Activated CD4-positive, CD25-positive, alpha-beta regulatory T cell treated with anti-CD3 and anti-CD28 coated beads, Interleukin-2, amount 50 U/mL, for 72 hours (primary cell): ENCODE measurements at regions not wholly inside any gene's neighbourhood (a gene's known extent, or its start where the extent isn't known, plus 50 kb on each side); places are given as distances from the start of the nearest gene placed in this dataset.

Experiments
- DNase-seq: peaks from one replicate; pipeline ENCODE4 v3.0.0; 2021

DNA sequence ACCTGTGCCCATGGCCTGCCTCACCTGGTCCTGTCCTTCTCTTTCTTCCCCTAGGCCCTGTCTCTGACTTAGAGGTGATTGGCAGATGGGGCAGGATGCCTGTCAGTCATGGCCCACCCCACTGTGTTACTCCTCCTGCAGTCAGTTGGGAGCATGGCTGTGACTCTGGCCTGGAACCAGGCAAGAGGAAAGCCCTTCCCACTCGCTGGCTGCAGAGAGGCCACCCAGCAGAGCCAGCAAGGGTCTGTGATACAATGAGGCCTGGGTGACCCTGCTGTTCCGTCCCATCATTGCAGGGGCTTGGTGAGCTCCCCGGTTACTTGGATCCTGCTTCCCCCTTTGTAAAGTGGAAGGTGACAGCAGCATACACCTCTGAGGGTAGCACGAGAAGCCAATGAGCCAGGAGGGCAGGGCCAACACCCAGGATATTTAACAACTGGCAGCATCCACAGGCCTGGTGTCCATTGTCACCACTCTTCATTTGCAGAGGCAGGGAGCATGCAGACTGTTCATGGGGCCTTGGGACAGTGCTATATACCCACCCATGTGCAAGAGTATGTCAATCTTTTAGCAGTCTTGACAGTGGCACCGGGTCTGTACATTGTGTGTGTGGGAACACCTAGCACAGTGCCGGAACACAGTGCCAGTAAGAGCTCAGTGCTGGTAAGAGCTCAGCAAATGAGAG, 191.0 kb upstream of the C1orf174 start:
- no peak for DNase-seq

DNA sequence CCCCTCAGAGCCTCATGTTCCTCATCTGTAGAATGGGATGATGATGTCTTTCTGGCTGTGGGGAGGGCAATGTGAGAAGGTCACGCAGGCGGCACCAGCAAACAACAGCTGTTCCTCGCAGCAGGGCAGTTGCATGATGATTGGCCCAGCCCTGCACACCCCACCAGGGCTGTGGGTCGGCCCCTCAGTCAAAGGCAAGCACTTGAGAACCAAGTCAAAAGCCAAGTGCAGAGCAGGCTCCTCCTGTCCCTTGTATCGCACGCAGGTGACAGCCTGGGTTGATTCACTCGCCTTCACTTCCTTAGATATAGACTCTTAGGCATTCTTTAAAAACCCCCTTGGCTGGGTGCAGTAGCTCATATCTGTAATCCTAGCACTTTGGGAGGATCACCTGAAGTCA, 191.9 kb upstream of the C1orf174 start:
- DNase-seq = no peak

DNA sequence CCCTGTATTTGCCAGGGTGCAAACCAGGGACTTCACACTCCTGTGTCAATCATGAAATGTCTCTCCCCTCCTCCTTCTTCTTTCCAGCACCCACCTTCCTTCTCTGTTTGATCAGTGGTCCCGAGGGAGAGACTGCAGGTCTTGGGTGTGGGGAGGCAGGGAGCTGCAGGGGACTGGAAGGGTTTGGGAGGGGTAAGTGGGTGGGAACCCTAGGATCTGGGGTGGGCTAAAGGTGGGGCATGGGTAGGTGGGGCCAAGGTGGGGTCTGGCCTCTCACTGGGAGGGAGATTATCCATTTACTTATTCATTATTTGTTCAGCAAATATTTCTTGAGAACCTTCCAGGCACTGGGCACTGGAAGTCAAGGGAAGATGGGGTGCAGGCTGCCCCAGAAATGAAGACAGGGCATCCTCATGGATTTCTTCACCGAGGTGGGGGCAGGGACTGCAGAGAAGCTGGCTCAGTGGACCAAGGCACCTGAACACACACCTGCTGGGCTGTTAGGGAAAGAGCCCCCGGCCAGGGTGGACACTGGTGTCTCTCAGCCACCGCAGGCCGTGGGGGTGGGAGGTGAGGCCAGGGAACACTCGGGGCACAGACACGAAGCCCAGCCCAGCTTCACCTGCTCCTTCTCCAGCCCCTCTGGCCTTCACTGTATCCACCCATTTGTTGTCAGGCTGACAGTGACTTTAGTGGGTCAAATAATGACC, 193.9 kb upstream of the C1orf174 start:
- DNase-seq = no peak

DNA sequence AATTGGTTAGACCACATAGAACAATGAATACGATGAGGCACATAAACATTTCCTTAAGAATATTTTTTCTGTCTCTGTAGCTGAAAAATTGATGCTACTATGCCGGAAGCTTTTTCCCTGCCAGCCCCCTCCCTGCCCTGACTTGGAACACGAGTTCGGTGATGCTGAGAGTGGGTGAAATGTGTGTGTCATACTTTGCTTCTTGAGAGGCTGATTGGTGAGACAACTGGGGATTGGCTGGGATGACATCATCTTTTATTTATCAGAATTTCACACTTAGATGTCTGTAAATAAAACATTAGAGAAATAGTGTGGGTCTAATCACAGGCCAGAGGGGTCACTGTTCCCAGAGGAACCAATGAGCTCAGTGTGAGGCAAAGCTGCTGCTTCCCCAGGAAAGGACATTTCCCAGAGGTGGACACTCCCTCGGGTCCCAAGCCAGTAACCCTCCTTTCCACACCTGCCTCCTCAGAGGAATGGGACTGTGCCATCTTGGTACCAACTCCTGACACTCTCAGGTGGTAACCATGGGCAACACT, 195.4 kb upstream of the C1orf174 start:
- DNase-seq = no peak

DNA sequence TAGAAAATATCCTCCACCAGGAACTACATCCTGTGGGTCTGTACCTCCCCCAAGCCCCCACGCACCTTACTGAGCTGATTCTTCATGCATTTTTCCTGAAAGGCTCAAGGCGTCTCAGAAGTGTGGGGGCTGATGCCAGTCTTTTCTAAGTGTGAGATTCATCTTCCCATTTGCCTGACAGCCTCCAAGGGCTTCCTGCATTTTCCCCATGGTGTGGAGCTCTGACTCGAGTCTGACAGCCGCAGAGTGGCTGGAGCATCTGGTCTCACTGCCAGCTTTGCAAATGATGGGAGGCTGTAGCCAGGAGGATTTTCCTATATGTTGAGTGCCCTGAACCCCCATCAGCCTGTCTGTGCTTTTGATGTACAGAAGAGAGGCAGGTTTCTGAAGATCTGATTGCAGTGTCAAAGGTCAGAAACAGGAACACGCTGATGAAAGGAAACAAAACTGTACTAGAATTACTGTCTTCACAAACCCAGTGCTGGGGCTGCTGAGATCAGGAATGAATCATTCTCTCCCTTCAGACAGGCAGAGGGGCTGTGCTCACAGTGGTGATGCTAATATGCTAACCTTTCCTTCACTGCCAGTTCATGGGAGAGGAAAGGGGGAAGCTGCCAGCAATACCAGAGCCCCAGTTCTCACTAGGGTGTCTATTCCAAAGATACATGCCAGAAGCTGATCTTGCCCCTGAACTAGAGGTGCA, 201.5 kb upstream of the C1orf174 start:
- no peak for DNase-seq

DNA sequence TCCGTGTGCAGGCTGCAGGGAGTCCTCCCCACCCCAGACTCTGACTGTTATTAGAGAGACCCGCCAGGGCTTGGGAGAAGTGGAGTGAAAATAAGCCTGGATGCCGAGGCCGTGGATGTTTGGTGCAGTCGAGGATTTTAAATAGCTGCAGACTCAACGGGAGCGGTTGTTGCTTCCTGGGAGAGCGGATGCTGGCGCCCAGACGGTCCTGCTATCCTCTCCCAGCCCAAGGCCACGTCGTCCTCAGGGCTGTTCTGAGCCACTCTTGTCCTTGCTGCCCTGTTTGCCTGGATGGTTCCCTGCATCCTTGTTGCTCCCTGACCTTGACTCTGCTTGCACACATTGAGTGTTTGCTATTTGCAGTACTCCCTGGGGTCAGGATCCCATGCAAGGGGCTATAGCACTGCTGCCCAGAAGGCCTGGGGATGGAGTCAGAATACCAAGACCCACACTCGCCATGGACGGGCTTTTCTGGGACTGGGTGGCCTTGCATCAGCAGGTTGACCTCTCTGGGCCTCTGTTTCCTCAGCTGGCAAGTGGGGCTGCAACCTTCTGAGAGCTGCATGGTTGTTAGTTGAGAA, 205.3 kb upstream of the C1orf174 start:
- no peak for DNase-seq

DNA sequence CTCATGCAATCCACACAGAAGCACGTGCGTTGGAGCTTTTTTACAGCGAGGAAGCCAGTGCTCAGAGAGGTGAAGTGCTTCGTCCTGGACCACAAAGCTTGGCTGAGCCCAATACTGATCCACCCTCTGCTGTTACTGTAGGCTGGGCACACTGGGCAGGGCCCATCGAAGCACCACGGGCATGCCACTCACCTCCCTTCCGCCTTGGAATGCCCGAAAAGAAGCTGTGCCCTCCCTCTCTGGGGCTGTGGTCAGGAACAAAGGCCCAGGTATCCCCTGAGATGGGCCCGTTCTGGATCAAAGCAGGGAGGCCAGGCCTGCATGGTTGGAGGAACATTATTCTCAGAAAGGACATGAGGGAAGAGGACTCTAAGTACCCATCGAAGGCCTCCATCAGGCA, 206.7 kb upstream of the C1orf174 start:
- no peak for DNase-seq

DNA sequence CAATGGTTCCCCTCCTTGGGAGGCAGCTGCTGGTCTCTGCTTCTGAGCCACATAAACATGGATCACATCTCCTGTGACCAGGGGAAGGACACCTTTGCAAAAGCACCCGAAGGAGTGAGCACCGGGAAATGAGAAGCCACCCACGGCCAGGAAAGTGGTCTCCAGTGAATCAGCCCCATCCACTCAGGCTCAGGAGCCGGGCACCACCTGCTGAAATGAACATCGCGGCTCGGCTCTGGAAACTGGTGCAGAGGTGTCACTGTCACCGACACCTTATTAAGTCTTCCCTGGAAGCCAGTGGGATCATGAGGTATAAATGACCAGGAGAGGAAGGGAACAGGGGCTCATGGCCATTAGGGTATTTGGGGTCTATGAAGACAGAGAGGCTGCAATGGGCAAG, 207.2 kb upstream of the C1orf174 start:
- no peak for DNase-seq

DNA sequence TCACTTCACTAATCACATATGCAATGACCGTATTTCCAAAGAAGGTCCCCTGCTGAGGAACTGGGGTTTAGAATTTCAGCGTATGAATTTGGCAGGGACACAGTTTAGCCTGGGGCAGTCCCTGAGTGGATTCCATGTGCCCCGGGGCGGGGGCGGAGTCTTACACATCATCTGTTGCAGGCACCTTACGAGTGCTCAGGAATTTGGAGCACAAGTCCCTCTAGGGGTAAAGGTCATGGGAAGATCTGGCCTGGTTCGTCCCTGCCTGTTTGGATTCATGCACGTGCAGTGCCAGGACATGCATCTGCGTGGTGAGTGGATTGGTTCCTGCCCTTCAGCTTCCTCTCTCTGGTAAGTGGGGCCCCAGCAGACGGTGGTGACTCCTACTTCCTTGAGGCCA, 208.3 kb upstream of the C1orf174 start:
- DNase-seq = no peak

DNA sequence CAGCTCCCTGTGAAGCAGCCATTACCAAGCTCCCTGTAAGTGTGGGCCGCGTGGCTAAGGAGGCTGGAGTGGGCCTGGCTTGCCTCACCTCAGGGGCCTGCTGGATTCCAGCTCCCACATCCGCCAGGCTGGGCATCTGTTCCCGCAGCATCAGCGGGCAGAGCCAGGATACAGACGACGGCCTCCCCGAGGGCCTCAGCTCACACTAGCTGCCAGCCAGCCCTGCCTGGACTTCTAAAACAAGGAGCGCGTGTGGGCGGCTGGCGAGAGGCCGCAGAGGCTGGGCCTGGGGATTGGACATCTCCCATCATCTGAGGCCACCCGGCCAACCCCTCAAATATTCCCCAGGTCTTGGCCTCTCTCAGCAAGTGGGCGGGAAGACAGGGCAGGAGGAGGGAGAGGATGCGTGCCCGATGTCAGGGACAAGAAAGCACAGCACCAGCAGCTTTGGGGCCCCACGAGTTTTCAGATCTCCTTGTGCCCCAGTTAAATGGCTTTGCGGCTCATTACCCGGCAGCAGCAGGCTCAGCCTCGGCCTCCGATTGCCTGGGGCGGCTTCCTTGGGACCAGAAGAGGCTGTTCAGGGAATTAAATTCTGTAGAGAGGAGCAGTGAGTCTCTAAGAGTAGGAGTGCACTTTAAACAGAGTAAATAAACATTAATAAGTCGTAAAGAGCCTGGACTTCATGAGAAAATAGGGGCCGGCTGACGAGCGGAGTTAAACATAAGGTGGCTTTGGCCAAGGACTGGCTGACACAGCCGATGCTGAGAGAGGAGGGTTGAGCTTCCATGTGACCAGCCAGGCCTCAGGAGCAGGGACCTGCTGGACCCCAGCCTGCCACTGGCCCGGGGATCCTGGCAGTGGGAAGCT, 208.9 kb upstream of the C1orf174 start:
- no peak for DNase-seq

DNA sequence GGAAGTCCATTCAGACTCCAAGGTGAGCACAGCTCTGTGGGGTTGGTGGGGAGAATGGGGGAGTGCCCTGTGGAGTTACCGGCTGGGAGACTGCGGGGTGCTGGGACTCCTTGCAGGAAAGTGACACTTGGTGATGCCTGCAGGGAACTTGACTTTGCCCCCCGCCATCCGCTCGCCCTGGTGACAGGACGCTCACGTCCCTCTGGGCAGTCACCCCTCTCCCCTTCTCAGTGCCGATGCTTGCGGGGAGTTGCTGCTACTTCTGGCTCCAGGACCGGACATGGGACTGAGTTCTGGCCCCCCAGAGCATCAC, 209.5 kb upstream of the C1orf174 start:
- no peak for DNase-seq

DNA sequence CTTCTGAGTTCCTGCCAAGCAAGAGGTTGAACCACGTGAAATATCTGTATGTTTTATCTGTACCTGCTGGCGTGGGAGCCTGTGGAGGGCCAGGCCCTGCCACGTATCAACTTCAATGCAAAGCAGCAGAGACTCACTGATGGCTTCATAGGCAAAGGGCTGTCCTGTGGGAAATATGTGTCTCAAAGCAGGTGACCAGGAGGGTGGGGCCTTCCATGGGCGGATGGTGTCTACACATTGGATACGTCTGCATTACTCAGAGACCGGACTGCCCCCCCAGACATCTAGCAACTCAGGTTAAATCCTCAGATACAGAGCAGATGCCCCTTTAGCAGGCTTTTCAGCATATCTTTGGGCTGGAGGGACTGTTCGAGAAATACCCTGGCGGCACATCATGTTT, 210.8 kb upstream of the C1orf174 start:
- no peak for DNase-seq

DNA sequence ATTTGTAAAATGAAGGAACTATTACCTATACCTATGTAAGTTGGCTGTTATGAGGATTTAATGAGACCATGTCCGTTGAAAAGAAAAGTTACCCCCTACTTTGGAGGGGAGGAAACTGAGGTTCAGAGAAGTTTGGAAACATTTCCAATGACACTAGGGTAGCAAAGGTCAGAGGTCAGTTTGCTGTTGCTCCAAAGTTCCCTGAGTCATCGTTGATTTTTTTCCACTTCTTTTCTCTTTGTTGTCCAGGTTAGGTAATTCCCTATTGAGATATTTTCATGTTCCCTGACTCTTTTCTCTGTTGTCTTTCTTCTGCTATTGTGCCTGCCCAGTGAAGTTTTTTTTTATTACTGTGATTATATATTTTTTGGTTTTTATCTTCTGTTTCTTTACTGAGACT, 213.8 kb upstream of the C1orf174 start:
- no peak for DNase-seq

DNA sequence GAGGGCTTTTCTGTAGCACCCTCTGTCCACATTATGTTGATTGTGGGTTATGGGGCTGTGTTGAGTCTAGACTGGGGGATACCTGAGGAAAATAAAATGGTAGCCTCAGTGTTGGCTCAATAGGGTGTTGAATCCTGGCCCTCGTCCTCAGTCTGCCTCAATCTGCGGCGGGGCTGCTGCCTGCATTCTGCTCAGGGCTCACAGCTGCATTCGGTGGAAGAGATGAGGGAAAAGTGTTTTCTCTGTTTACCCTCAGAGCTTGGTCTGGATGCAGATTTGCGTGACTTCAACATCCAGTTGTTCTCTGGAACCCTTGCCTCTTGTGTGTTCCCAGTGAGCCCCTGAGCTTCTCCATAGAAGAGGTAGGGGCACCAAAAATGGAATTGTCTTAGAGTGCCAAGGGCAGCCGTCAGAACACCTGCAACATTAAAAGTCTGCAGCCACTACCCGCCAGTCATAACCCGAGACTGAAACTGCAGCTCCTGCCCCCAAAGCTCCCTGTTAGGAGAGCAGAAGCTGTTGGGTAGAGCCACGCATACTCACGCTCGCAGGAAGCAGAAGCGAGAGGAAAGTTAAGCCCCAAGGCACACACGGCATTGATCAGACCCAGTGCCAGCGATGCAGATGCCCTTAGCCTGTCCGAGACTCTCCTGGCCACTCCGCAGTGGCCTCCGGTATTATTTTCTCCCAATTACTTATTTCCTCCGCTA, 215.3 kb upstream of the C1orf174 start:
- no peak for DNase-seq

DNA sequence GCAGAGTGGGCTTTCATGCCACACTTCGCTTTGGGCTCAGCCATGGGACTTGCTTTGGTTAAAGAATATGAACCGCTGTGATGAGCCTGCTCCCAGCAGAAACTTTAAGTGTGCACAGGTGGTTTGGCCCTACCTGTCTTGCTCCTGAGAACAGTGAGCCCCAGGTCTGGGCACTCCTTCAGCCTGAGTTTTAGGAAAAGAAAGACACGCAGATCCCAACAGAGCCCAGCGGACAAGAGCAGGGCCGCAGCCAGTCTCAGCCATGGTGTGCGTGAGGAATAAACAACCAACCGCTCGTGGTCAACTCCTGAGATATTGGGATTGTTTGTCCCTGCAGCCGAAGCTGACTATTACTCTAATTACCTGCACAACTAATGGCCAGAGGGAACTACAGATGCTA, 217.1 kb upstream of the C1orf174 start:
- DNase-seq = no peak

DNA sequence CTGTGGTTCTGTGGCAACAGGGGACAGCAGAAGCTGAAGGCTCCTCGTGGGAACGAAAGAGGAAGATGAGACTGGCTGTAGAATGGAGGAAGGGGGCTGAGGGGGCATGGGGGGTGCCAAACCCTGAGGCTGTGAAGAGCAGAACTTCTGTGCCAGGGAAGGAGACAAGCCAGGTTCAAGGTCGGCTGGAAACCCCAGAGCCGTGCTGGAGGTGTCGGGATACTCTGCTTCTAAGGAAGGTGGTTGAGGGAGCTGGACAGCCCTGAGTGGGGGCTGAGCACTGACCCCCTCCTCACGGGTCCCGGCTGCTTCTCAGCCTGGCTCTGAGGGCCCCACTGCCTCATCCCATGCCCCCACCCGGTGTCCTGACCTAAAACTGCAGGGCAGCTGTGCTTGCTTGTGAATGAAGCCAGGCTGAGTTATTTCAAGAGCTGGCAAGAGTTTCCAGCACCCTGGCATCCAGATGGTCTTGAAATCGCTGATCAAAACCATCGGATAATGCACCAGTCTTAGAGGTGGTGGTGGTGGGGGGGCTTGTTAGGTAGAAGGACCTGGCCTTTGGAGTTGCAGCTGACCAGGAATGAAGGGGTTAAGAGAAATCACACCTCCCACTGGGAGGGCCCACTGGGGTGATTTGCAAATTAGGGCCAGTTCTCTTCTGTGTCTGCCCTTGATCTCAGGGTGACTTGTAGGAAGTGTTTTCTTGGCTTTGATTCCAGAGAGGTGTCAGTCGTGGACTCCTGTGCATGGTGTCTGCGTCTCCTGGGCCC, 218.9 kb upstream of the C1orf174 start:
- no peak for DNase-seq

DNA sequence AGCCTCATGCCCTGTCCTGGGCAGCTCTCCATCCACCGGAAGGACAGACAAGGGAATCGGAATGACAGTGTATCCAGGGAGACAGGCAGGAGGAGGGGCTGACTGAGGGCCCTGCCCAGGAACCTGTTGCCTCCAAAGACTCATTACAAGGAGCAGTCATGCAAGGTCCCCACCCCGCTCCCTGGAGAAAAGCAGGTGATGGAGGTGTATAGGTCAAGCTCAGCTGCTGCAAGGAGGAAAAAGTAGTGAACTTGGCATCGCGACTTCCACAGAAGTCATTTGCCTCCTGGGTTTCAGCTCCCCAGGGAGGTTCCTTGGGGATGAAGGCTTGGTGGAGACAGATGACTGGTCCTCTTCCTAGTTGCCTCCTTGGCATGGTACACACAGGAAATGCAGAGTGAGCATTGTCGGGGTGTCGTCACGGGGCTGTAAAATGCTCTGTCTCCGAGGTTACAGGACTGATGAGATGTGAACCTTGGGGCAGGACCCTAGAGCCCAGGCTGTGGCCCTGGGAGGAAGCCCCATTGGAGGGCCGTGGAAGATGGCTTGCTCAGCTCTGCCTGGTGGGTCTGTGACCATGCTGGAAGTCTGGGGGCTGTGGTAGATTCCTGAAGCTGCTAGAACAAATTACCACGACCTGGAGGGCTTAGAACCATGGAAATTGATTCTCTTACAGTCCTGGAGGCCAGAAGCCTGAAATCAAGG, 219.6 kb upstream of the C1orf174 start:
- no peak for DNase-seq

DNA sequence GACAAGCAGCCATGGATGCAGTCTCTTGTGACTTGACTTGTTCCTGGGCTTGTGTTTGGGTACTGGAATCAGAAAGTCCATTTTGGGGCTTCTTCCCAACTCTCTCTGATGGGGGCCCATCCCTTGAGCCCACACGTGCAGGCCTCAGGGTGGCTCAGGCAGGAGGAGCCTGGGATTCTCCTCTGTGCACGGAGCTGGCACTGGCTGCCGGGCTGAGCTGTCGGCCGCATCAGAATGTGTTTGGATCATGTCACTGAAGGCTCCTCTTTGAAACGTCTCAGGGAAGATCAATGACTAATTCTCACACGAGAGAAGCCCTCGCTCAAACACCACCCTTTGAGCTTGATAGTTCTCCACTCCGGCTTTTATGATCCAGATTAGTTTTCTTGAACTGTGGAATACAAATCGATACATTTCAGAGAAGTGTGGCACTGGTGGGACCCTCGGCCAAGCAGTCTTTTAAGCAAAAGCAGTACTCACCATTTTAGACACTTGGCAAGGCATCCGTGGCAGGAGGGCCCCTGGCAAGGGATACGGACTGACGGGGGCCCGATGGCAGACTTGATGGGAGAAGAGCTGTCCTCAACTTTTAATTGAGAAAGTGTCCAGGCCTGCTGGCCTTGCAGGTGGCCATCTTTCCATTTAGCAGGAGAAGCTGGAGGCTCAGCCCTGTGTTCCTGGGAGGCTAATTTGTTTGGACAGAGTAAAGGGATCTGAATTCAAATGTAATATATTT, 220.7 kb upstream of the C1orf174 start:
- DNase-seq = no peak

DNA sequence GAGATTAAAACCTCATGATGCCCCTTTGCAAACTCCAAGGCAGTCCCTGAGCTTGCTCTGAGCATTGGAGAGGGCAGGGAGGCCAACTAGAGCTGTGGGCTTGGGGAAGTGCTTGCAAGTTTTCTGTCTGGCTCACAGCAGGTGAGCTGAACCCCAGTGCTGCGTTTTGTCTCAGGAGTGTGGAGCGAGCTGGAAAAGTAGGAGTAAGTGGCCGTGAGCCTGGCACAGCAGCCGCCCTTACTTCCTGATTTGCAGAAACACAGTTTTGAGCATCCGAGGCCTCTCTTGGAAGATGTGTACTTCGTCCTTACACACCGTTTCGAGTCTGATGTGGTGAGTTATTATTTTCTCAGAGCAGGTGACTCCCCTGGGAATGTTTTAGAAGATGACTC, 221.2 kb upstream of the C1orf174 start:
- no peak for DNase-seq
